ENCODE measurements at regions not wholly inside any gene's neighbourhood (a gene's known extent, or its start where the extent isn't known, plus 50 kb on each side); places are given as distances from the start of the nearest gene placed in this dataset.

- no peak for DNase-seq
These were observed 382.1 kb downstream of the TUSC7 start for GRCh38 chr3:117091676-117092075.

GRCh38 chr3:117096549-117096948, 387.0 kb downstream of the TUSC7 start:
- no peak for DNase-seq

- DNase-seq: no peak
These were observed 387.8 kb downstream of the TUSC7 start for GRCh38 chr3:117097351-117097750.

GRCh38 chr3:117101697-117102096, 392.1 kb downstream of the TUSC7 start:
- DNase-seq: no peak

- DNase-seq: no peak
These were observed 392.8 kb downstream of the TUSC7 start for GRCh38 chr3:117102426-117102825.

GRCh38 chr3:117103675-117104074, 394.1 kb downstream of the TUSC7 start:
- DNase-seq: no peak

GRCh38 chr3:117104381-117104780, 394.8 kb downstream of the TUSC7 start:
- DNase-seq: no peak

GRCh38 chr3:117104792-117105191, 395.2 kb downstream of the TUSC7 start:
- no peak for DNase-seq

- DNase-seq: no peak
These were observed 396.1 kb downstream of the TUSC7 start for GRCh38 chr3:117105686-117106085.

- no peak for DNase-seq
These were observed 396.8 kb downstream of the TUSC7 start for GRCh38 chr3:117106396-117106795.

GRCh38 chr3:117107946-117108345, 398.4 kb downstream of the TUSC7 start:
- no peak for DNase-seq

GRCh38 chr3:117109178-117109577, 399.6 kb downstream of the TUSC7 start:
- DNase-seq: no peak

- DNase-seq: no peak
These were observed 405.1 kb downstream of the TUSC7 start for GRCh38 chr3:117114517-117115265.

GRCh38 chr3:117117188-117117936, 407.8 kb downstream of the TUSC7 start:
- DNase-seq: no peak

- DNase-seq: no peak
These were observed 409.0 kb downstream of the TUSC7 start for GRCh38 chr3:117118604-117119003.

GRCh38 chr3:117120014-117120413, 410.4 kb downstream of the TUSC7 start:
- no peak for DNase-seq

- DNase-seq: no peak
These were observed 413.0 kb downstream of the TUSC7 start for GRCh38 chr3:117122609-117123008.

GRCh38 chr3:117126460-117126859, 416.9 kb downstream of the TUSC7 start:
- DNase-seq: no peak

- DNase-seq: no peak
These were observed 417.5 kb downstream of the TUSC7 start for GRCh38 chr3:117126946-117127546.

- DNase-seq: no peak
These were observed 418.6 kb downstream of the TUSC7 start for GRCh38 chr3:117128133-117128532.

GRCh38 chr3:117128872-117129271, 419.3 kb downstream of the TUSC7 start:
- no peak for DNase-seq

GRCh38 chr3:117129516-117129915, 419.9 kb downstream of the TUSC7 start:
- no peak for DNase-seq

GRCh38 chr3:117130222-117130621, 420.6 kb downstream of the TUSC7 start:
- no peak for DNase-seq

GRCh38 chr3:117131259-117131658, 421.7 kb downstream of the TUSC7 start:
- no peak for DNase-seq
